Right lobe of liver (tissue), 4 donors: ENCODE measurements at regions not wholly inside any gene's neighbourhood (a gene's known extent, or its start where the extent isn't known, plus 50 kb on each side); places are given as distances from the start of the nearest gene placed in this dataset.

Experiments
- CTCF ChIP-seq, 4 donors: fragments of 200-600 bp in 3 of 4; fragments of 450-650 bp in 1 of 4; IDR thresholded peaks; one replicate each; pipeline versions ENCODE4 v1.5.1 to v1.8.0; 2016 to 2022; ENCODE audit warnings: antibody characterized with exemption in 4 of 4, mild to moderate bottlenecking in 2 of 4
- POLR2A ChIP-seq: fragments of 450-650 bp; IDR thresholded peaks from one replicate; pipeline ENCODE4 v1.6.1; 2017; ENCODE audit warnings: antibody characterized with exemption, mild to moderate bottlenecking
- donor health status: DM: no; HTN: no; CAD: no.
- donor health status: DM: no; HTN: no; CAD: no.
- donor health status: DM: no; HTN: yes; CAD: no.

GRCh38 chr6:62803094-62803493 is 408.2 kb upstream of the FKBP1C start:
- TF ChIP-seq CTCF (IDR thresholded peaks at IDR 0.05) (no peak), POLR2A (no peak)
